PC-3 (cell line): ENCODE measurements at regions not wholly inside any gene's neighbourhood (a gene's known extent, or its start where the extent isn't known, plus 50 kb on each side); places are given as distances from the start of the nearest gene placed in this dataset.
A peak's percentile ranks its signal among the peaks of the same experiment; 100 is the strongest.

Experiments
- ATAC-seq: fragments of 200-7000 bp; cut with Tn5 transposase; 2 replicates; pipeline ENCODE4 v1.9.1; 2020; ENCODE audit warnings: mild to moderate bottlenecking, moderate library complexity
- BruUV-seq: library from RNA; stranded (reverse); fragments of 400-500 nt; replicated peaks from 2 replicates; lab custom pipeline; 2021; lab: Mats Ljungman, UMichigan
- CTCF ChIA-PET: fragments of 300-600 bp; sonication (Branson Sonifier 250); formaldehyde crosslinking; loops from one replicate; lab custom pipeline; 2022; ENCODE audit warnings: antibody characterized with exemption; lab: Charles Lee
- POLR2A ChIA-PET: fragments of 300-600 bp; sonication (Branson Sonifier 250); formaldehyde crosslinking; loops from one replicate; lab custom pipeline; 2022; ENCODE audit warnings: antibody characterized with exemption; ENCODE audit not compliant: unreplicated experiment; lab: Charles Lee
- DNase-seq: peaks from one replicate; pipeline ENCODE4 v3.0.0-alpha.2; 2015
- H2AFZ ChIP-seq: fragments of 300-600 bp; sonication (generic); 2 replicates; pipeline ENCODE4 v1.6.0; 2016; ENCODE audit warnings: antibody characterized with exemption, low read length
- H3F3A ChIP-seq: fragments of 300-600 bp; sonication (generic); one replicate; pipeline ENCODE4 v1.6.0; 2017; ENCODE audit warnings: antibody characterized with exemption, low read length, control low read depth, mild to moderate bottlenecking; ENCODE audit not compliant: unreplicated experiment
- H3K27ac ChIP-seq: fragments of 300-600 bp; sonication (generic); 2 replicates; pipeline ENCODE4 v1.5.1; 2016; ENCODE audit warnings: mild to moderate bottlenecking, low read length
- H3K27me3 ChIP-seq: fragments of 300-600 bp; sonication (generic); 2 replicates; pipeline ENCODE4 v1.6.1; 2016; ENCODE audit warnings: low read length, mixed read lengths
- H3K36me3 ChIP-seq: fragments of 300-600 bp; sonication (generic); 2 replicates; pipeline ENCODE4 v1.6.1; 2016; ENCODE audit warnings: low read depth, mixed run types, low read length, mixed read lengths
- H3K4me1 ChIP-seq: fragments of 300-600 bp; sonication (generic); 2 replicates; pipeline ENCODE4 v1.5.1; 2016; ENCODE audit warnings: low read length; ENCODE audit not compliant: insufficient read depth
- H3K4me2 ChIP-seq: fragments of 300-600 bp; sonication (generic); 2 replicates; pipeline ENCODE4 v1.6.0; 2016; ENCODE audit warnings: low read length
- H3K4me3 ChIP-seq: fragments of 300-600 bp; sonication (generic); 2 replicates; pipeline ENCODE4 v1.5.1; 2016; ENCODE audit warnings: mild to moderate bottlenecking, low read length, mixed read lengths
- H3K79me2 ChIP-seq: fragments of 300-600 bp; sonication (generic); 2 replicates; pipeline ENCODE4 v1.6.1; 2017; ENCODE audit warnings: low read length, mixed read lengths
- H3K9ac ChIP-seq: fragments of 300-600 bp; sonication (generic); 2 replicates; pipeline ENCODE4 v1.6.0; 2016; ENCODE audit warnings: mild to moderate bottlenecking, low read length
- H3K9me2 ChIP-seq: fragments of 300-600 bp; sonication (generic); replicated peaks from 2 replicates; pipeline ENCODE4 v1.6.1; 2016; ENCODE audit warnings: mixed run types, low read length, mixed read lengths
- H3K9me3 ChIP-seq: fragments of 300-600 bp; sonication (generic); 2 replicates; pipeline ENCODE4 v1.6.1; 2016; ENCODE audit warnings: low read length, mixed read lengths
- H4K20me1 ChIP-seq: fragments of 300-600 bp; sonication (generic); 2 replicates; pipeline ENCODE4 v1.6.1; 2016; ENCODE audit warnings: low read length, mixed read lengths
- EZH2 ChIP-seq: fragments of 300-600 bp; sonication (generic); IDR thresholded peaks from one replicate; pipeline ENCODE4 v1.6.1; 2017; ENCODE audit warnings: antibody characterized with exemption, mild to moderate bottlenecking, low read length; ENCODE audit not compliant: unreplicated experiment
- EZH2phosphoT487 ChIP-seq: fragments of 300-600 bp; sonication (generic); IDR thresholded peaks from 2 replicates; pipeline ENCODE4 v1.6.1; 2018; ENCODE audit warnings: mild to moderate bottlenecking, antibody characterized with exemption, low read length, borderline replicate concordance
- intact Hi-C: fragments of 100-400 bp; cut with micrococcal nuclease; formaldehyde crosslinking; loops from 2 replicates; pipeline ENCODE4 v1.9.0; 2023
- TF ChIP-seq, protein P1 (sequence below): fragments of 300-600 bp; sonication (generic); conservative IDR thresholded peaks from 2 replicates; pipeline ENCODE4 v1.5.1; 2017; ENCODE audit warnings: antibody characterized with exemption, low read depth, mild to moderate bottlenecking, low read length

DNA sequence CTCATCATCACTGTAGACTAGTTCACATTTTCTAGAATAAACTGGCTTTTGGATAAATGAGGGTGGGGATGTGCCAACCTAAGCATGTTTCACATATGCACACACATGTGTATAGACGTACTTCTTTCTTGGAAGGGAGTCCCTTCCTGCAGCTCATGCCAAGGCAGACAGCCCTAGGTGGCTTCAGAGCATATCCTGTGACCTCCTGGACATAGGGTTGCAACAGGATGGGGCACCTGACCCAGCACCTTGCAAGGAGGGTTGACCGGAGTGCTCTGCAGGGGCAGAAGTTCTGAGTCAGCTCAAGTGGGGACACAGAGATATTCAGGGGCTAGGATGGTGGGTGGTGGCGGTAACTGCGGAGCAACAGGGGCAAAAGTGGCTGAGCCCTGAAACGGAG, 68.6 kb upstream of the RALGAPA2 start:
- no peak overlapping the region for H3K4me2 ChIP-seq
- H3K4me1 ChIP-seq, result no peaks in the 10 kb centered on the region
- H3K9me3 ChIP-seq, result no peaks in the 10 kb centered on the region
- no peaks in the 10 kb centered on the region for H4K20me1 ChIP-seq
- intact Hi-C loops, result no loop called here
- no peak for ATAC-seq
- DNase-seq, result no peak
- BruUV-seq, result no TSS peak
- H3K79me2 ChIP-seq, result no peaks in the 10 kb centered on the region
- H2AFZ ChIP-seq, result no peak overlapping the region
- CTCF ChIA-PET, result no interaction called here
- no peaks in the 10 kb centered on the region for H3K9me2 ChIP-seq
- H3F3A ChIP-seq, result no peaks in the 10 kb centered on the region
- H3K4me3 ChIP-seq, result no peak overlapping the region
- TF ChIP-seq, protein P1, sequence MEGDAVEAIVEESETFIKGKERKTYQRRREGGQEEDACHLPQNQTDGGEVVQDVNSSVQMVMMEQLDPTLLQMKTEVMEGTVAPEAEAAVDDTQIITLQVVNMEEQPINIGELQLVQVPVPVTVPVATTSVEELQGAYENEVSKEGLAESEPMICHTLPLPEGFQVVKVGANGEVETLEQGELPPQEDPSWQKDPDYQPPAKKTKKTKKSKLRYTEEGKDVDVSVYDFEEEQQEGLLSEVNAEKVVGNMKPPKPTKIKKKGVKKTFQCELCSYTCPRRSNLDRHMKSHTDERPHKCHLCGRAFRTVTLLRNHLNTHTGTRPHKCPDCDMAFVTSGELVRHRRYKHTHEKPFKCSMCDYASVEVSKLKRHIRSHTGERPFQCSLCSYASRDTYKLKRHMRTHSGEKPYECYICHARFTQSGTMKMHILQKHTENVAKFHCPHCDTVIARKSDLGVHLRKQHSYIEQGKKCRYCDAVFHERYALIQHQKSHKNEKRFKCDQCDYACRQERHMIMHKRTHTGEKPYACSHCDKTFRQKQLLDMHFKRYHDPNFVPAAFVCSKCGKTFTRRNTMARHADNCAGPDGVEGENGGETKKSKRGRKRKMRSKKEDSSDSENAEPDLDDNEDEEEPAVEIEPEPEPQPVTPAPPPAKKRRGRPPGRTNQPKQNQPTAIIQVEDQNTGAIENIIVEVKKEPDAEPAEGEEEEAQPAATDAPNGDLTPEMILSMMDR, result no peak
- TF ChIP-seq EZH2phosphoT487 (no peak), EZH2 (no peak)
- POLR2A ChIA-PET, result no interaction called here
- H3K27ac ChIP-seq, result no peak overlapping the region
- H3K9ac ChIP-seq, result no peak overlapping the region
- H3K27me3 ChIP-seq, result peaks cover 72% of the 10 kb centered on the region
- H3K36me3 ChIP-seq, result no peaks in the 10 kb centered on the region

DNA sequence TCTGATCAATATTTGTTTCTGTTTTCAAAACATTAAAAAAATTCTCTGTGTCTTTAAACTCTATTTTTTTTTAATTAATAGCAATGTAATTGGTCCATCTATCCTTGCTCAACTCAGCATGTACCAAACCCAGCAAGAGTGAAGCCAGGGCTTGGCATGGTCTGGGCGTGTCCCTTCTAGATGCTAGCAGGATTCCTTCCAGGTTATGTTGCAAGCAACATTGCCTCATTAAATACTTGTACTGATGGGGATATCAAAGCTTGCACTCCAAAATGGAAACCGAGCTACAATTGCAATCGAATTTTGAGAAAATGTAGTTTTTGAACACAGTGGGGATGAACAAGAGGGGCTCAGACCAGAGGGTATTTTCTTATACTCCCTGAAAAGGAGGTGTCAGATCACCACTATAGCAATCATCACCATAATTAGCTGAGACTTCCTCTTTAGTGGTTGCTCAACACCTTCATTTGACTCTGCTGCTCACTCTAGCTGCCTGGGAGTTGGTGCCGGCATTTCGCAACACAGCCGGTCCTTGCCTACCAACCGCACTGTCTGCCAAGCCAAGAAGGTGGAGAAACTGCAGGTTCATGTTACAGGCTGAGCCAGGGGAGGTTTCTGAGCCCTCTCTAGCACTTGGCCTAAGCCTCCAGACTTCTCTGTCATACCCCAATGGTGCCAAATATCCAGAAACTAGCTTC, 67.8 kb upstream of the RALGAPA2 start:
- no peak overlapping the region for H3K27ac ChIP-seq
- DNase-seq, result peak; percentile 39
- no peaks in the 10 kb centered on the region for H3K9me3 ChIP-seq
- no peaks in the 10 kb centered on the region for H3F3A ChIP-seq
- no peak overlapping the region for H3K4me3 ChIP-seq
- no TSS peak for BruUV-seq
- no peak overlapping the region for H3K9ac ChIP-seq
- H3K4me2 ChIP-seq, result no peak overlapping the region
- no peak for ATAC-seq
- CTCF ChIA-PET, result no interaction called here
- H4K20me1 ChIP-seq, result no peaks in the 10 kb centered on the region
- POLR2A ChIA-PET, result no interaction called here
- H2AFZ ChIP-seq, result no peak overlapping the region
- TF ChIP-seq, protein P1, result no peak
- TF ChIP-seq EZH2 (no peak), EZH2phosphoT487 (no peak)
- no peaks in the 10 kb centered on the region for H3K9me2 ChIP-seq
- H3K27me3 ChIP-seq, result peaks cover 69% of the 10 kb centered on the region
- no peaks in the 10 kb centered on the region for H3K79me2 ChIP-seq
- no peaks in the 10 kb centered on the region for H3K36me3 ChIP-seq
- H3K4me1 ChIP-seq, result no peaks in the 10 kb centered on the region
- intact Hi-C loops, result no loop called here

- intact Hi-C loops, result no loop called here
These were observed 66.2 kb upstream of the RALGAPA2 start for GRCh38 chr20:20778676-20779075.

More at GRCh38 chr20:20778676-20779075, 66.2 kb upstream of the RALGAPA2 start:
- H3K9me2 ChIP-seq, result no peaks in the 10 kb centered on the region
- H2AFZ ChIP-seq, result no peak overlapping the region
- H3K27me3 ChIP-seq, result peaks cover 81% of the 10 kb centered on the region
- no peaks in the 10 kb centered on the region for H3K36me3 ChIP-seq
- ChIA-PET CTCF (no interaction called here), POLR2A (no interaction called here)
- no peaks in the 10 kb centered on the region for H4K20me1 ChIP-seq
- H3K79me2 ChIP-seq, result no peaks in the 10 kb centered on the region
- no peak for ATAC-seq
- H3K4me3 ChIP-seq, result no peak overlapping the region
- no peaks in the 10 kb centered on the region for H3K4me1 ChIP-seq
- no peak for DNase-seq
- H3K9me3 ChIP-seq, result no peaks in the 10 kb centered on the region
- H3F3A ChIP-seq, result no peaks in the 10 kb centered on the region
- no TSS peak for BruUV-seq
- H3K9ac ChIP-seq, result no peak overlapping the region
- no peak overlapping the region for H3K27ac ChIP-seq
- no peak overlapping the region for H3K4me2 ChIP-seq
- TF ChIP-seq EZH2 (no peak), EZH2phosphoT487 (no peak)
- TF ChIP-seq, protein P1, result no peak
